HepG2 (cell line): ENCODE measurements at regions not wholly inside any gene's neighbourhood (a gene's known extent, or its start where the extent isn't known, plus 50 kb on each side); places are given as distances from the start of the nearest gene placed in this dataset.
"Not testable (repeated sequence)": the region's sequence is repeated elsewhere in the genome, so short reads cannot be mapped to it uniquely, and the experiment has no call there.

ENCODE experiments used
- ATAC-seq: fragments of 200-7000 bp; cut with Tn5 transposase; 3 replicates; pipeline ENCODE4 v1.9.1; 2020; ENCODE audit warnings: mild to moderate bottlenecking, moderate library complexity
- BruUV-seq: library from RNA; stranded (reverse); fragments of 400-500 nt; replicated peaks from 2 replicates; lab custom pipeline; 2021; lab: Mats Ljungman, UMichigan
- CTCF ChIA-PET: fragments of 300-600 bp; formaldehyde crosslinking; extraction: SDS; loops from one replicate; lab custom pipeline; 2021; ENCODE audit warnings: low total read pairs, inconsistent platforms, low intra/inter-chr PET ratio; lab: Yijun Ruan, JAX
- POLR2A ChIA-PET: fragments of 350-600 bp; sonication (Branson Sonifier 250); formaldehyde crosslinking; loops from one replicate; lab custom pipeline; 2020; ENCODE audit warnings: antibody characterized with exemption, inconsistent platforms; lab: Yijun Ruan, JAX
- DNase-seq: peaks from one replicate; pipeline ENCODE4 v3.0.0-alpha.2; 2015; ENCODE audit warnings: low spot score
- FAIRE-seq: peaks from 3 replicates; lab custom pipeline; 2011; peaks lifted over from hg19 to GRCh38; lab: Jason Lieb, UNC
- H2AFZ ChIP-seq: one replicate; pipeline ENCODE4 v1.6.1; 2011; ENCODE audit warnings: low read length, inconsistent platforms
- H3K27ac ChIP-seq: fragments of 300-600 bp; 3 replicates; pipeline ENCODE4 v1.8.0; 2011; ENCODE audit warnings: mixed run types, mild to moderate bottlenecking, mixed read lengths, low read length, inconsistent platforms; ENCODE audit not compliant: insufficient read depth; ENCODE audit errors: extremely low read length
- H3K27me3 ChIP-seq, 2 experiments: fragments of 200-600 bp in 1 of 2; 2 replicates in 1 of 2; 3 replicates in 1 of 2; pipeline versions ENCODE4 v1.6.0 to v1.8.0; 2011; ENCODE audit warnings: low read length in 2 of 2, mild to moderate bottlenecking in 2 of 2, moderate library complexity in 2 of 2, inconsistent platforms in 1 of 2; ENCODE audit not compliant: insufficient read depth in 2 of 2, control insufficient read depth in 1 of 2
- H3K36me3 ChIP-seq, 2 experiments: fragments of 200-600 bp in 1 of 2; replicated peaks in 1 of 2; 2 replicates in 1 of 2; 3 replicates in 1 of 2; pipeline versions ENCODE4 v1.5.1 to v1.8.0; 2011; ENCODE audit warnings: low read length in 2 of 2, inconsistent platforms in 1 of 2; ENCODE audit not compliant: insufficient read depth in 2 of 2, control insufficient read depth in 1 of 2
- H3K4me1 ChIP-seq: 2 replicates; pipeline ENCODE4 v1.5.1; 2012; ENCODE audit warnings: low read length, inconsistent platforms; ENCODE audit not compliant: insufficient read depth
- H3K4me2 ChIP-seq: 2 replicates; pipeline ENCODE4 v1.6.0; 2011; ENCODE audit warnings: low read depth, low read length, inconsistent platforms
- H3K4me3 ChIP-seq, 3 experiments: fragments of 200-600 bp in 1 of 3; sonication (generic), shearing (Covaris generic) in 1 of 3; replicated peaks in 1 of 3; 2 replicates each; pipeline ENCODE4 v1.5.1; 2011 to 2016; ENCODE audit warnings: low read length in 3 of 3, inconsistent platforms in 2 of 3, low read depth in 2 of 3, mild to moderate bottlenecking in 2 of 3, control low read depth in 1 of 3, mixed read lengths in 1 of 3; ENCODE audit not compliant: insufficient read depth in 1 of 3
- H3K79me2 ChIP-seq: one replicate; pipeline ENCODE4 v1.6.1; 2011; ENCODE audit warnings: low read length, inconsistent platforms; ENCODE audit not compliant: insufficient read depth
- H3K9ac ChIP-seq: 2 replicates; pipeline ENCODE4 v1.6.0; 2011; ENCODE audit warnings: mild to moderate bottlenecking, low read depth, low read length, inconsistent platforms; ENCODE audit not compliant: insufficient read depth
- H3K9me3 ChIP-seq: 2 replicates; pipeline ENCODE4 v1.5.1; 2012; ENCODE audit warnings: mild to moderate bottlenecking, low read length
- H4K20me1 ChIP-seq: 2 replicates; pipeline ENCODE4 v1.6.0; 2011; ENCODE audit warnings: inconsistent platforms, mild to moderate bottlenecking, low read length, moderate library complexity; ENCODE audit not compliant: insufficient read depth
- GZF1 ChIP-seq: sonication (generic); formaldehyde crosslinking; IDR thresholded peaks from 2 replicates; pipeline ENCODE4 v1.5.1; 2020; ENCODE audit warnings: mild to moderate bottlenecking, missing genetic modification reagents
- NFIC ChIP-seq: IDR thresholded peaks from 2 replicates; pipeline ENCODE4 v1.6.1; 2012; ENCODE audit warnings: mild to moderate bottlenecking, low read length, inconsistent platforms
- THAP8 ChIP-seq: sonication (generic); formaldehyde crosslinking; IDR thresholded peaks from 2 replicates; pipeline ENCODE4 v1.5.1; 2020; ENCODE audit warnings: missing genetic modification reagents, mild to moderate bottlenecking, borderline replicate concordance
- TSC22D2 ChIP-seq: sonication (generic); formaldehyde crosslinking; IDR thresholded peaks from 2 replicates; pipeline ENCODE4 v1.5.1; 2020; ENCODE audit warnings: missing genetic modification reagents, mild to moderate bottlenecking, borderline replicate concordance
- ZBTB8A ChIP-seq: sonication (generic); formaldehyde crosslinking; IDR thresholded peaks from 2 replicates; pipeline ENCODE4 v1.4.0; 2020; ENCODE audit warnings: mild to moderate bottlenecking, low read depth, missing genetic modification reagents, borderline replicate concordance
- WGBS: methylation state at CpG from one replicate; pipeline ENCODE4 v1.1.6; 2017; ENCODE audit warnings: low lambda C conversion rate; 5-methylcytosine and 5-hydroxymethylcytosine counted together
- in situ Hi-C: cut with HindIII; loops from 2 replicates; pipeline ENCODE4 v1.10.0; 2017; ENCODE audit warnings: low pct_unique_long_range_greater_than_20kb; ENCODE audit not compliant: extremely low pct_ligation_motif_present
- intact Hi-C: fragments of 100-400 bp; cut with micrococcal nuclease; formaldehyde crosslinking; loops from one replicate; pipeline ENCODE4 v1.10.0; 2022; ENCODE audit not compliant: unreplicated experiment
- TF ChIP-seq, protein P1 (sequence below): sonication (generic); formaldehyde crosslinking; IDR thresholded peaks from 2 replicates; pipeline ENCODE4 v1.9.0; 2021; ENCODE audit warnings: mild to moderate bottlenecking, missing genetic modification reagents

GRCh38 chr6:139518556-139519091 lies 144.2 kb upstream of the CITED2 start (continued):
- TF ChIP-seq, protein P1, sequence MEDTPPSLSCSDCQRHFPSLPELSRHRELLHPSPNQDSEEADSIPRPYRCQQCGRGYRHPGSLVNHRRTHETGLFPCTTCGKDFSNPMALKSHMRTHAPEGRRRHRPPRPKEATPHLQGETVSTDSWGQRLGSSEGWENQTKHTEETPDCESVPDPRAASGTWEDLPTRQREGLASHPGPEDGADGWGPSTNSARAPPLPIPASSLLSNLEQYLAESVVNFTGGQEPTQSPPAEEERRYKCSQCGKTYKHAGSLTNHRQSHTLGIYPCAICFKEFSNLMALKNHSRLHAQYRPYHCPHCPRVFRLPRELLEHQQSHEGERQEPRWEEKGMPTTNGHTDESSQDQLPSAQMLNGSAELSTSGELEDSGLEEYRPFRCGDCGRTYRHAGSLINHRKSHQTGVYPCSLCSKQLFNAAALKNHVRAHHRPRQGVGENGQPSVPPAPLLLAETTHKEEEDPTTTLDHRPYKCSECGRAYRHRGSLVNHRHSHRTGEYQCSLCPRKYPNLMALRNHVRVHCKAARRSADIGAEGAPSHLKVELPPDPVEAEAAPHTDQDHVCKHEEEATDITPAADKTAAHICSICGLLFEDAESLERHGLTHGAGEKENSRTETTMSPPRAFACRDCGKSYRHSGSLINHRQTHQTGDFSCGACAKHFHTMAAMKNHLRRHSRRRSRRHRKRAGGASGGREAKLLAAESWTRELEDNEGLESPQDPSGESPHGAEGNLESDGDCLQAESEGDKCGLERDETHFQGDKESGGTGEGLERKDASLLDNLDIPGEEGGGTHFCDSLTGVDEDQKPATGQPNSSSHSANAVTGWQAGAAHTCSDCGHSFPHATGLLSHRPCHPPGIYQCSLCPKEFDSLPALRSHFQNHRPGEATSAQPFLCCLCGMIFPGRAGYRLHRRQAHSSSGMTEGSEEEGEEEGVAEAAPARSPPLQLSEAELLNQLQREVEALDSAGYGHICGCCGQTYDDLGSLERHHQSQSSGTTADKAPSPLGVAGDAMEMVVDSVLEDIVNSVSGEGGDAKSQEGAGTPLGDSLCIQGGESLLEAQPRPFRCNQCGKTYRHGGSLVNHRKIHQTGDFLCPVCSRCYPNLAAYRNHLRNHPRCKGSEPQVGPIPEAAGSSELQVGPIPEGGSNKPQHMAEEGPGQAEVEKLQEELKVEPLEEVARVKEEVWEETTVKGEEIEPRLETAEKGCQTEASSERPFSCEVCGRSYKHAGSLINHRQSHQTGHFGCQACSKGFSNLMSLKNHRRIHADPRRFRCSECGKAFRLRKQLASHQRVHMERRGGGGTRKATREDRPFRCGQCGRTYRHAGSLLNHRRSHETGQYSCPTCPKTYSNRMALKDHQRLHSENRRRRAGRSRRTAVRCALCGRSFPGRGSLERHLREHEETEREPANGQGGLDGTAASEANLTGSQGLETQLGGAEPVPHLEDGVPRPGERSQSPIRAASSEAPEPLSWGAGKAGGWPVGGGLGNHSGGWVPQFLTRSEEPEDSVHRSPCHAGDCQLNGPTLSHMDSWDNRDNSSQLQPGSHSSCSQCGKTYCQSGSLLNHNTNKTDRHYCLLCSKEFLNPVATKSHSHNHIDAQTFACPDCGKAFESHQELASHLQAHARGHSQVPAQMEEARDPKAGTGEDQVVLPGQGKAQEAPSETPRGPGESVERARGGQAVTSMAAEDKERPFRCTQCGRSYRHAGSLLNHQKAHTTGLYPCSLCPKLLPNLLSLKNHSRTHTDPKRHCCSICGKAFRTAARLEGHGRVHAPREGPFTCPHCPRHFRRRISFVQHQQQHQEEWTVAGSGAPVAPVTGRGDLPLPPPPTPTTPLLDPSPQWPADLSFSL (CRISPR knock-in tag), result no peak
- TF ChIP-seq TSC22D2 (CRISPR knock-in tag) (no peak), GZF1 (CRISPR knock-in tag) (no peak), THAP8 (CRISPR knock-in tag) (no peak), ZBTB8A (CRISPR knock-in tag) (no peak), NFIC (no peak)

- H3K36me3 ChIP-seq, intact Hi-C loops, BruUV-seq, H3K9ac ChIP-seq, POLR2A ChIA-PET, H3K79me2 ChIP-seq, H4K20me1 ChIP-seq, H3K4me2 ChIP-seq, H3K27me3 ChIP-seq, H2AFZ ChIP-seq, ATAC-seq, DNase-seq, H3K9me3 ChIP-seq, H3K27ac ChIP-seq, CTCF ChIA-PET, in situ Hi-C loops, FAIRE-seq, H3K4me3 ChIP-seq: not testable (repeated sequence)
- peaks cover 13% of the 10 kb centered on the region for H3K4me1 ChIP-seq
- WGBS, result 69% methylated on average over 14 of the region's 14 CpGs
Measured at GRCh38 chr6:139517998-139518555, 143.6 kb upstream of the CITED2 start.
